ENCODE measurements at regions not wholly inside any gene's neighbourhood (a gene's known extent, or its start where the extent isn't known, plus 50 kb on each side); places are given as distances from the start of the nearest gene placed in this dataset.

DNA sequence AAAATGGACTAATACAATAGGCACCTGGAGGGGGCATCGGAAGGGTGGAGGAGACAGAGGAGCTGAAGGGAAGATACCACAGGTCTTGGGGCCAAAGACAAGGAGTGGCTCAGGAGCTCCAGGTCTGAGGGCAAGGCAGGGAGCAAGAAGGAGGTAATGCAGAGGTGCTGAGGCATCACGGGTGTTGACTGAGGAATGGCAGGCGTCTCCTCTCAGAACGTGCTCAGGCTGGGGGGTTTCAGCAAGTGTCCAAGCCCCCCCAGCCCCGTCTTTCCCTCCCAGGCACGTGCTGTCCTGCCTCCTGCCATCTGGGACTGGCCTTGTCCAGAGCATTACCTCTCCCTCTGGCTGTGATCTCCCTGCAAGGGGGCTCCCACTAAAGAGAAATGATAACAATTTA is 265.4 kb downstream of the DCDC2C start:
- no peaks in the 10 kb centered on the region for H3K4me1 ChIP-seq (ENCODE audit: insufficient read depth, low read length)
- POLR2A ChIA-PET = no interaction called here
- H3K4me2 ChIP-seq (ENCODE audit: low read depth, low read length) = no peak overlapping the region
- H3K27me3 ChIP-seq (ENCODE audit: control insufficient read depth in 1 of 2, insufficient read depth in 2 of 2, low read length in 2 of 2) = peaks cover 2 to 12% of the 10 kb centered on the region in 2 experiments; a peak in 3 of 5 replicates
- no peak overlapping the region for H3K27ac ChIP-seq (ENCODE audit: extremely low read length, insufficient read depth, low read length)
- CTCF ChIA-PET (ENCODE audit: low intra/inter-chr PET ratio, low total read pairs) = no interaction called here
- FAIRE-seq = no peak
- no peaks in the 10 kb centered on the region for H4K20me1 ChIP-seq (ENCODE audit: insufficient read depth, low read length)
- in situ Hi-C loops (cut with HindIII; ENCODE audit: extremely low pct_ligation_motif_present, low pct_unique_long_range_greater_than_20kb) (no loop called here), intact Hi-C loops (cut with micrococcal nuclease; ENCODE audit: unreplicated experiment) (no loop called here)
- H3K36me3 ChIP-seq (replicated peaks in 1 of 2; ENCODE audit: control insufficient read depth in 1 of 2, insufficient read depth in 2 of 2, low read length in 2 of 2) = no peaks in the 10 kb centered on the region
- H3K79me2 ChIP-seq (ENCODE audit: insufficient read depth, low read length) = no peaks in the 10 kb centered on the region
- BruUV-seq (replicated peaks) = no TSS peak
- no peak overlapping the region for H3K9ac ChIP-seq (ENCODE audit: insufficient read depth, low read depth, low read length)
- H3K4me3 ChIP-seq (replicated peaks in 1 of 3; ENCODE audit: insufficient read depth in 1 of 3, low read depth in 2 of 3, low read length in 3 of 3) = no peak overlapping the region
- TF ChIP-seq MAFG (CRISPR knock-in tag; IDR thresholded peaks at IDR 0.05) (no peak), KAT2B (IDR thresholded peaks at IDR 0.05; ENCODE audit: borderline replicate concordance, low read depth, low read length) (no peak), HNRNPH1 (optimal IDR thresholded peaks at IDR 0.05; ENCODE audit: low read depth, low read length) (no peak), ZNF7 (CRISPR knock-in tag; IDR thresholded peaks at IDR 0.05) (no peak), NFKB2 (CRISPR knock-in tag; IDR thresholded peaks at IDR 0.05; ENCODE audit: borderline replicate concordance) (no peak), STAG1 (CRISPR knock-in tag; IDR thresholded peaks at IDR 0.05) (no peak), CEBPG (CRISPR knock-in tag; IDR thresholded peaks at IDR 0.05) (no peak), MEIS1 (CRISPR knock-in tag; IDR thresholded peaks at IDR 0.05; ENCODE audit: borderline replicate concordance) (no peak), THYN1 (CRISPR knock-in tag; IDR thresholded peaks at IDR 0.05; ENCODE audit: borderline replicate concordance, low read depth) (no peak), ZNF644 (CRISPR knock-in tag; IDR thresholded peaks at IDR 0.05; ENCODE audit: low read depth) (no peak), RORA (CRISPR knock-in tag; IDR thresholded peaks at IDR 0.05) (no peak), NR2C2 (CRISPR knock-in tag; IDR thresholded peaks at IDR 0.05; ENCODE audit: borderline replicate concordance) (no peak), CCDC6 (CRISPR knock-in tag; IDR thresholded peaks at IDR 0.05) (no peak), MAF1 (CRISPR knock-in tag; IDR thresholded peaks at IDR 0.05; ENCODE audit: borderline replicate concordance) (no peak), TOE1 (CRISPR knock-in tag; IDR thresholded peaks at IDR 0.05) (no peak), SPEN (CRISPR knock-in tag; IDR thresholded peaks at IDR 0.05; ENCODE audit: low read depth) (no peak)
- TF ChIP-seq, protein P1, sequence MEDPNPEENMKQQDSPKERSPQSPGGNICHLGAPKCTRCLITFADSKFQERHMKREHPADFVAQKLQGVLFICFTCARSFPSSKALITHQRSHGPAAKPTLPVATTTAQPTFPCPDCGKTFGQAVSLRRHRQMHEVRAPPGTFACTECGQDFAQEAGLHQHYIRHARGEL (CRISPR knock-in tag; IDR thresholded peaks at IDR 0.05) = no peak
- TF ChIP-seq, protein P2, sequence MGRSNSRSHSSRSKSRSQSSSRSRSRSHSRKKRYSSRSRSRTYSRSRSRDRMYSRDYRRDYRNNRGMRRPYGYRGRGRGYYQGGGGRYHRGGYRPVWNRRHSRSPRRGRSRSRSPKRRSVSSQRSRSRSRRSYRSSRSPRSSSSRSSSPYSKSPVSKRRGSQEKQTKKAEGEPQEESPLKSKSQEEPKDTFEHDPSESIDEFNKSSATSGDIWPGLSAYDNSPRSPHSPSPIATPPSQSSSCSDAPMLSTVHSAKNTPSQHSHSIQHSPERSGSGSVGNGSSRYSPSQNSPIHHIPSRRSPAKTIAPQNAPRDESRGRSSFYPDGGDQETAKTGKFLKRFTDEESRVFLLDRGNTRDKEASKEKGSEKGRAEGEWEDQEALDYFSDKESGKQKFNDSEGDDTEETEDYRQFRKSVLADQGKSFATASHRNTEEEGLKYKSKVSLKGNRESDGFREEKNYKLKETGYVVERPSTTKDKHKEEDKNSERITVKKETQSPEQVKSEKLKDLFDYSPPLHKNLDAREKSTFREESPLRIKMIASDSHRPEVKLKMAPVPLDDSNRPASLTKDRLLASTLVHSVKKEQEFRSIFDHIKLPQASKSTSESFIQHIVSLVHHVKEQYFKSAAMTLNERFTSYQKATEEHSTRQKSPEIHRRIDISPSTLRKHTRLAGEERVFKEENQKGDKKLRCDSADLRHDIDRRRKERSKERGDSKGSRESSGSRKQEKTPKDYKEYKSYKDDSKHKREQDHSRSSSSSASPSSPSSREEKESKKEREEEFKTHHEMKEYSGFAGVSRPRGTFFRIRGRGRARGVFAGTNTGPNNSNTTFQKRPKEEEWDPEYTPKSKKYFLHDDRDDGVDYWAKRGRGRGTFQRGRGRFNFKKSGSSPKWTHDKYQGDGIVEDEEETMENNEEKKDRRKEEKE (IDR thresholded peaks at IDR 0.05) = no peak
- TF ChIP-seq, protein P3, sequence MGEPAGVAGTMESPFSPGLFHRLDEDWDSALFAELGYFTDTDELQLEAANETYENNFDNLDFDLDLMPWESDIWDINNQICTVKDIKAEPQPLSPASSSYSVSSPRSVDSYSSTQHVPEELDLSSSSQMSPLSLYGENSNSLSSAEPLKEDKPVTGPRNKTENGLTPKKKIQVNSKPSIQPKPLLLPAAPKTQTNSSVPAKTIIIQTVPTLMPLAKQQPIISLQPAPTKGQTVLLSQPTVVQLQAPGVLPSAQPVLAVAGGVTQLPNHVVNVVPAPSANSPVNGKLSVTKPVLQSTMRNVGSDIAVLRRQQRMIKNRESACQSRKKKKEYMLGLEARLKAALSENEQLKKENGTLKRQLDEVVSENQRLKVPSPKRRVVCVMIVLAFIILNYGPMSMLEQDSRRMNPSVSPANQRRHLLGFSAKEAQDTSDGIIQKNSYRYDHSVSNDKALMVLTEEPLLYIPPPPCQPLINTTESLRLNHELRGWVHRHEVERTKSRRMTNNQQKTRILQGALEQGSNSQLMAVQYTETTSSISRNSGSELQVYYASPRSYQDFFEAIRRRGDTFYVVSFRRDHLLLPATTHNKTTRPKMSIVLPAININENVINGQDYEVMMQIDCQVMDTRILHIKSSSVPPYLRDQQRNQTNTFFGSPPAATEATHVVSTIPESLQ (CRISPR knock-in tag; conservative IDR thresholded peaks at IDR 0.05) = no peak
- TF ChIP-seq, protein P4, sequence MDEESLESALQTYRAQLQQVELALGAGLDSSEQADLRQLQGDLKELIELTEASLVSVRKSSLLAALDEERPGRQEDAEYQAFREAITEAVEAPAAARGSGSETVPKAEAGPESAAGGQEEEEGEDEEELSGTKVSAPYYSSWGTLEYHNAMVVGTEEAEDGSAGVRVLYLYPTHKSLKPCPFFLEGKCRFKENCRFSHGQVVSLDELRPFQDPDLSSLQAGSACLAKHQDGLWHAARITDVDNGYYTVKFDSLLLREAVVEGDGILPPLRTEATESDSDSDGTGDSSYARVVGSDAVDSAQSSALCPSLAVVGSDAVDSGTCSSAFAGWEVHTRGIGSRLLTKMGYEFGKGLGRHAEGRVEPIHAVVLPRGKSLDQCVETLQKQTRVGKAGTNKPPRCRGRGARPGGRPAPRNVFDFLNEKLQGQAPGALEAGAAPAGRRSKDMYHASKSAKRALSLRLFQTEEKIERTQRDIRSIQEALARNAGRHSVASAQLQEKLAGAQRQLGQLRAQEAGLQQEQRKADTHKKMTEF (CRISPR knock-in tag; IDR thresholded peaks at IDR 0.05) = no peak
- no peak for DNase-seq (ENCODE audit: low spot score)
- H3K9me3 ChIP-seq (ENCODE audit: low read length) = 0 out of 2 replicates have a peak, but pooled peaks cover 5% of the 10 kb centered on the region
- no peak overlapping the region for H2AFZ ChIP-seq (ENCODE audit: low read length)
- WGBS (ENCODE audit: low lambda C conversion rate) = 0% methylated on average over 2 of the region's 6 CpGs
- ATAC-seq = no peak
